Mesenchymal stem cell (in vitro differentiated cells and primary cell): ENCODE measurements at regions not wholly inside any gene's neighbourhood (a gene's known extent, or its start where the extent isn't known, plus 50 kb on each side); places are given as distances from the start of the nearest gene placed in this dataset.
"Not testable (repeated sequence)": the region's sequence is repeated elsewhere in the genome, so short reads cannot be mapped to it uniquely, and the experiment has no call there.

Experiments
- DNase-seq: peaks from one replicate; pipeline ENCODE4 v3.0.0-alpha.2; 2013
- H2AFZ ChIP-seq: one replicate; pipeline ENCODE4 v1.6.1; 2013; ENCODE audit warnings: low read depth, mild to moderate bottlenecking, control low read depth, inconsistent platforms, low read length, moderate library complexity
- H2AK5ac ChIP-seq: 2 replicates; pipeline ENCODE4 v1.6.1; 2013; ENCODE audit warnings: low read length, moderate library complexity, mild to moderate bottlenecking, inconsistent platforms; ENCODE audit not compliant: severe bottlenecking
- H2BK120ac ChIP-seq: one replicate; pipeline ENCODE4 v1.6.1; 2013; ENCODE audit warnings: low read depth, mild to moderate bottlenecking, inconsistent platforms, low read length, moderate library complexity
- H2BK12ac ChIP-seq, 2 experiments: one replicate each; pipeline ENCODE4 v1.6.1; 2013; ENCODE audit warnings: inconsistent platforms in 2 of 2, low read length in 2 of 2, mild to moderate bottlenecking in 2 of 2, moderate library complexity in 2 of 2, control low read depth in 1 of 2
- H2BK15ac ChIP-seq: one replicate; pipeline ENCODE4 v1.6.1; 2013; ENCODE audit warnings: mild to moderate bottlenecking, low read depth, inconsistent platforms; ENCODE audit not compliant: poor library complexity, severe bottlenecking
- H2BK5ac ChIP-seq: 2 replicates; pipeline ENCODE4 v1.6.1; 2013; ENCODE audit warnings: low read depth, mild to moderate bottlenecking, low read length, control low read depth, inconsistent platforms; ENCODE audit not compliant: poor library complexity, severe bottlenecking
- H3K14ac ChIP-seq, 2 experiments: one replicate each; pipeline ENCODE4 v1.6.1; 2013; ENCODE audit warnings: inconsistent platforms in 2 of 2, low read length in 2 of 2, control low read depth in 1 of 2, mild to moderate bottlenecking in 1 of 2, moderate library complexity in 1 of 2
- H3K18ac ChIP-seq, 2 experiments: one replicate each; pipeline ENCODE4 v1.6.1; 2013; ENCODE audit warnings: inconsistent platforms in 2 of 2, low read length in 2 of 2, control low read depth in 1 of 2, low read depth in 1 of 2, mild to moderate bottlenecking in 1 of 2
- H3K23ac ChIP-seq, 2 experiments: one replicate each; pipeline ENCODE4 v1.6.1; 2013; ENCODE audit warnings: inconsistent platforms in 2 of 2, low read length in 2 of 2, mild to moderate bottlenecking in 2 of 2, moderate library complexity in 2 of 2, control low read depth in 1 of 2
- H3K27ac ChIP-seq: 2 replicates; pipeline ENCODE4 v1.5.1; 2013; ENCODE audit warnings: mild to moderate bottlenecking, moderate library complexity, low read length, control low read depth, inconsistent platforms; ENCODE audit not compliant: poor library complexity, severe bottlenecking
- H3K27me3 ChIP-seq, 2 experiments: 2 replicates each; pipeline versions ENCODE4 v1.6.1 to v1.7.0; 2013; ENCODE audit warnings: low read length in 2 of 2, mild to moderate bottlenecking in 2 of 2, moderate library complexity in 2 of 2, control low read depth in 1 of 2, inconsistent platforms in 1 of 2; ENCODE audit not compliant: control insufficient read depth in 1 of 2, insufficient read depth in 1 of 2
- H3K36me3 ChIP-seq, 2 experiments: 2 replicates each; pipeline versions ENCODE4 v1.6.1 to v1.7.0; 2013; ENCODE audit warnings: low read length in 2 of 2, control low read depth in 1 of 2, inconsistent platforms in 1 of 2, low read depth in 1 of 2, mild to moderate bottlenecking in 1 of 2; ENCODE audit not compliant: insufficient read depth in 2 of 2, control insufficient read depth in 1 of 2
- H3K4ac ChIP-seq, 2 experiments: one replicate each; pipeline ENCODE4 v1.6.1; 2013; ENCODE audit warnings: inconsistent platforms in 2 of 2, low read length in 2 of 2, mild to moderate bottlenecking in 2 of 2, moderate library complexity in 2 of 2, control low read depth in 1 of 2, low read depth in 1 of 2
- H3K4me1 ChIP-seq: 2 replicates; pipeline ENCODE4 v1.6.1; 2013; ENCODE audit warnings: low read depth, low read length, control low read depth; ENCODE audit not compliant: control insufficient read depth, insufficient read depth
- H3K4me2 ChIP-seq: 2 replicates; pipeline ENCODE4 v1.6.1; 2013; ENCODE audit warnings: low read length, mild to moderate bottlenecking, inconsistent platforms; ENCODE audit not compliant: poor library complexity, severe bottlenecking
- H3K4me3 ChIP-seq, 2 experiments: 2 replicates each; pipeline versions ENCODE4 v1.5.1 to v1.7.0; 2013; ENCODE audit warnings: low read length in 2 of 2, mild to moderate bottlenecking in 2 of 2, control low read depth in 1 of 2, low read depth in 1 of 2; ENCODE audit not compliant: insufficient read depth in 1 of 2
- H3K79me1 ChIP-seq: replicated peaks from 2 replicates; pipeline ENCODE4 v1.6.1; 2013; ENCODE audit warnings: mild to moderate bottlenecking, control low read depth, low read length, inconsistent platforms; ENCODE audit not compliant: poor library complexity, severe bottlenecking
- H3K9ac ChIP-seq: 2 replicates; pipeline ENCODE4 v1.7.0; 2013; ENCODE audit warnings: mild to moderate bottlenecking, low read length, moderate library complexity
- H3K9me3 ChIP-seq: 2 replicates; pipeline ENCODE4 v1.7.0; 2013; ENCODE audit warnings: mild to moderate bottlenecking, low read length; ENCODE audit not compliant: control insufficient read depth
- H4K8ac ChIP-seq: one replicate; pipeline ENCODE4 v1.6.1; 2013; ENCODE audit warnings: inconsistent platforms, mild to moderate bottlenecking, low read length, moderate library complexity
- H4K91ac ChIP-seq: one replicate; pipeline ENCODE4 v1.6.1; 2013; ENCODE audit warnings: mild to moderate bottlenecking, low read length, inconsistent platforms
- WGBS: methylation state at CpG from one replicate; pipeline ENCODE4 v1.1.7; 2013; ENCODE audit warnings: mixed read lengths; 5-methylcytosine and 5-hydroxymethylcytosine counted together

DNA sequence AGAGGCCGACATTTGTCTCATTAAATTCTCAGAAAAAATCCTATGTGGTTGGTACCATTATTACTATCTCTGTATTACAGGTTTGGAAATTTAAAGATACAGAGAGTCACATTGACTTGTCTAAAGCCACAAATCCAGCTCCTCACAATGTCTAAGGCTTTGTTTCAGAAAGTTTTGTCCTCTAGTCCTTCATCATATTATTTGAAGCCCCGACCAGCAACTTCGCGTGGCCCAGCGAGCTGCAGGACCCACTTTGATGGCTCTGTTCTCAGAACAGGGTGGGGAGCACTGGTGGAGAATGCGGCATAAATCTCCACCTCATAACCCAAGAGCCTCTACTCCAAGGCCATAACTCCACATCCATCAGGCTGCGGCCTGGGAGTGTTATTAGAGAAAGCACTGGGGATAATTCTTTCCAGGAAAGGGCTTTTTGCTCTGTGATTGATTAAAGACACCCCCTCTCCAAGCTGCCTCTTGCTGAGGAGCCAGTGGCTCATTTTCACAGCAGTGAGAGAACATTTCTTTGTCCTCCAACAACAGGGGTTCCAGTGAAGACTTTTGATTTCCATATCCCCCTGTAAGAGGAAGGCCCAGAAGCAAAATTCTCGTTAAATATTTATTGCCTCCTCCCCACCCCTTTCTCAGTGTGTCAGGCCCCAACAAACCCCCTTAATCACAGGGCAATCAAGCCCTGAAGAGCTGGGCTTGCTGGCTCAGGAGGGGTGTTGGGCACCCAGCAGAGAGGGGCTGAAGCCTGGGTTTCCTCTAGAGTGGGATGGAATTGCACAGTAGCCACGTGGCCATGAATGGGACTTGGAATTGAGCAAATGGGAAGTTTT is 113.7 kb upstream of the CDH11 start:
- Histone ChIP-seq H3K23ac (no peak overlapping the region), H2AK5ac (no peak overlapping the region), H4K91ac (no peak overlapping the region), H2BK5ac (no peak overlapping the region), H2BK120ac (no peak overlapping the region), H2BK12ac (no peak overlapping the region), H3K4ac (no peak overlapping the region), H4K8ac (no peak overlapping the region), H2BK15ac (no peak overlapping the region), H3K27ac (no peak overlapping the region), H3K79me1 (no peaks in the 10 kb centered on the region), H3K4me2 (no peak overlapping the region), H3K14ac (no peak overlapping the region), H3K4me1 (no peaks in the 10 kb centered on the region), H3K27me3 (peaks cover 0 to 8% of the 10 kb centered on the region in 2 experiments), H3K36me3 (no peaks in the 10 kb centered on the region), H2AFZ (no peak overlapping the region), H3K9me3 (no peaks in the 10 kb centered on the region), H3K9ac (no peak overlapping the region), H3K4me3 (no peak overlapping the region), H3K18ac (no peak overlapping the region)
- WGBS, result 41% methylated on average over 6 of the region's 9 CpGs
- no peak for DNase-seq

DNA sequence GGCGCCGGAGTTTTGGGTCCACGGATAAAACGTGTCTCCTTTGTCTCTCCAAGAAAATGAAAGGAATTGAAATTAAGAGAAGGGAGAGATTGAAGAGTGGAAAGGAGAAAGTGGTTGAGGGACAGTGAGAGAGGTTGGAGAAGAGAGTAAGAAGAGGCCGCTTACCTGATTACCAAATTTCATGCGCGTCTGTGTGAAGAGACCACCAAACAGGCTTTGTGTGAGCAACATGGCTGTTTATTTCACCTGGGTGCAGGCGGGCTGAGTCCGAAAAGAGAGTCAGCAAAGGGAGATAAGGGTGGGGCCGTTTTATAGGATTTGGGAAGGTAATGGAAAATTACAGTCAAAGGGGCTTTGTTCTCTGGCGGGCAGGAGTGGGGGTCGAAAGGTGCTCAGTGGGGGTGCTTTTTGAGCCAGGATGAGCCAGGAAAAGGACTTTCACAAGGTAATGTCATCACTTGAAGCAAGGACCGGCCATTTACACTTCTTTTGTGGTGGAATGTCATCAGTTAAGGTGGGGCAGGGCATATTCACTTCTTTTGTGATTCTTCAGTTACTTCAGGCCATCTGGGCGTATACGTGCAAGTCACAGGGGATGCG is 113.0 kb upstream of the CDH11 start:
- H3K4me3 ChIP-seq, H3K18ac ChIP-seq, H3K27me3 ChIP-seq, H2AFZ ChIP-seq, H3K14ac ChIP-seq, H3K4me2 ChIP-seq, H2BK12ac ChIP-seq, H2BK120ac ChIP-seq, H2AK5ac ChIP-seq, H3K4me1 ChIP-seq, H4K8ac ChIP-seq, H3K79me1 ChIP-seq, H3K36me3 ChIP-seq, DNase-seq, H3K23ac ChIP-seq, H3K9ac ChIP-seq, H3K27ac ChIP-seq, H2BK15ac ChIP-seq, H2BK5ac ChIP-seq, H3K4ac ChIP-seq, H4K91ac ChIP-seq, H3K9me3 ChIP-seq: not testable (repeated sequence)
- 41% methylated on average over 13 of the region's 16 CpGs for WGBS

DNA sequence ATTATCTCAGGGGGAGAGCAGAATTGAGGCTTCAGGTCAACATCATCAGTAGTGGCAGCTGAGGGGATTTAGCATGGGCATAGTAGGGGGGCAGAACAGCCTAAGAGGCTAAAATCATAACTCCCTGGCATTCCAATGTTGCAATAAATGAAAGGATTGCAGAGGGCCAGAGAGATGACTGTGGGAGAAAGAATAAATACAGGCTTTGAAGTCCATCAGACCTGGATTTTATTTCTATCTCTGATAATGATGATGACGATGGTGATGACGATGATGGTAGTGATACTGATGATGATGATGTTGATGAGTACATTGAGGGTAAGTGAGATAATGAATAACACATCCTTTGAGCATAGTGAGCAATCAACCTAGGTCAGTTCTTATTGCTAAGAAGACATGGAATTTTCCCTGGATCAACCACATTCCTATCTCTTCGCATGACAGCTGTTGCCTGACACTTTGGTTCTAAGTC is 107.4 kb upstream of the CDH11 start:
- no peaks in the 10 kb centered on the region for H3K36me3 ChIP-seq
- no peak overlapping the region for H3K4me2 ChIP-seq
- H2BK5ac ChIP-seq, result no peak overlapping the region
- no peaks in the 10 kb centered on the region for H3K9me3 ChIP-seq
- H3K4me3 ChIP-seq, result no peak overlapping the region
- no peak overlapping the region for H2BK15ac ChIP-seq
- H2BK120ac ChIP-seq, result no peak overlapping the region
- no peaks in the 10 kb centered on the region for H3K27me3 ChIP-seq
- no peak overlapping the region for H3K27ac ChIP-seq
- H3K23ac ChIP-seq, result no peak overlapping the region
- no peak overlapping the region for H4K8ac ChIP-seq
- no peak overlapping the region for H2BK12ac ChIP-seq
- no peaks in the 10 kb centered on the region for H3K4me1 ChIP-seq
- no peaks in the 10 kb centered on the region for H3K79me1 ChIP-seq
- WGBS, result 81% methylated on average over 3 of the region's 3 CpGs
- no peak overlapping the region for H3K9ac ChIP-seq
- H2AK5ac ChIP-seq, result no peak overlapping the region
- H4K91ac ChIP-seq, result no peak overlapping the region
- DNase-seq, result peak; percentile 28
- H3K14ac ChIP-seq, result no peak overlapping the region
- H2AFZ ChIP-seq, result no peak overlapping the region
- H3K18ac ChIP-seq, result no peak overlapping the region
- H3K4ac ChIP-seq, result no peak overlapping the region

DNA sequence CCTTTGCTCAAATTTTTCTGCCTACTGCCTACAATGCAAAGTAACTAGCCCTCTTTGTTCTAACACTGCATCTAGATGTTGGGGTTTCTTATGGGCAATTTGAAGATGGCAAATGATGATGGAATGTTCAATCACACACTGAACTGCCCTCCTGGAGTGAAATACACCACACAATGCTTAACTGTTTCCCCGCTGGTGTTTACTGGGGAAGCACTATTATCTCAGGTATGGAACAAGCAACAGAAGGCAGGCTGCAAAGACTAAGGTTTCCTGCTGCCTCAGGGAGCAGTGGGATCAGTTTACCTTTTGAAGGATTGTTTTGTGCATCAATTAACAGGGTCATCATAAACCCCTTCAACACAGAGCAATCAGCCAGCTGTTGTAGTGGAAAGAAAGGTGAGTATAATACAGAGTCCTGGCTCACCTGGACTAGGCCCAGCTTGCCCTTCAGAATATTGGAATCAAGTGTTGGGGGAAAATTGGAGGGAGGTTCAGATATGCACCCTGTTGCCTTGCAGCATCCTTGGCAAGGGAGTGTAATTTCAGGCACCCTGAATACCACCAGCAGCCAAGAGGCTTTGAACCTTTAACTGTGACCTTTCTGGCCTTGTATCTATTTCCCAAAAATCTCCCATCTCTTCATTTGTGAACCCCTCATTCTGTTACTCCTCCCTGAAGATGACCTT is 105.4 kb upstream of the CDH11 start:
- Histone ChIP-seq H4K91ac (no peak overlapping the region), H3K4ac (no peak overlapping the region)
- 100% methylated on average over 1 of the region's 1 CpG for WGBS

More for the DNA sequence above, 105.4 kb upstream of the CDH11 start:
- Histone ChIP-seq H2BK5ac (no peak overlapping the region), H4K8ac (no peak overlapping the region), H3K4me1 (no peaks in the 10 kb centered on the region), H3K4me3 (no peak overlapping the region), H2AFZ (no peak overlapping the region), H3K27ac (no peak overlapping the region), H3K9ac (no peak overlapping the region), H2BK120ac (no peak overlapping the region), H3K18ac (no peak overlapping the region), H3K27me3 (no peaks in the 10 kb centered on the region), H2BK12ac (no peak overlapping the region), H2BK15ac (no peak overlapping the region), H3K9me3 (no peaks in the 10 kb centered on the region), H3K4me2 (no peak overlapping the region), H2AK5ac (no peak overlapping the region), H3K23ac (no peak overlapping the region), H3K79me1 (no peaks in the 10 kb centered on the region), H3K36me3 (no peaks in the 10 kb centered on the region), H3K14ac (no peak overlapping the region)
- no peak for DNase-seq
